Gastrocnemius medialis (tissue), 4 donors: ENCODE measurements at regions not wholly inside any gene's neighbourhood (a gene's known extent, or its start where the extent isn't known, plus 50 kb on each side); places are given as distances from the start of the nearest gene placed in this dataset.

ENCODE experiments used
- ATAC-seq, 2 donors: fragments of 150-250 bp; one replicate each; pipeline ENCODE4 v1.9.1; 2016
- DNase-seq, 2 donors: peaks; one replicate each; pipeline ENCODE4 v3.0.0-alpha.2; 2019
- H3K27ac ChIP-seq, 4 donors: fragments of 200-600 bp; sonication (generic); 1 replicate in 1 of 4; 2 replicates in 3 of 4; pipeline ENCODE4 v1.5.1; 2016 to 2018; ENCODE audit warnings: mild to moderate bottlenecking in 2 of 4, moderate library complexity in 1 of 4
- H3K27me3 ChIP-seq, 3 donors: fragments of 200-600 bp; sonication (generic) in 2 of 3; 1 replicate in 1 of 3; 2 replicates in 2 of 3; pipeline versions ENCODE4 v1.5.1 to v1.6.0; 2016 to 2019; ENCODE audit warnings: mild to moderate bottlenecking in 1 of 3, moderate library complexity in 1 of 3
- H3K36me3 ChIP-seq, 2 donors: fragments of 200-600 bp; sonication (generic) in 1 of 2; one replicate each; pipeline ENCODE4 v1.5.1; 2017 to 2018
- H3K4me1 ChIP-seq, 2 donors: fragments of 200-600 bp; sonication (generic) in 1 of 2; one replicate each; pipeline ENCODE4 v1.5.1; 2016 to 2017; ENCODE audit warnings: mild to moderate bottlenecking in 2 of 2
- H3K4me3 ChIP-seq, 4 donors: fragments of 200-600 bp; sonication (generic) in 3 of 4; 1 replicate in 1 of 4; 2 replicates in 3 of 4; pipeline ENCODE4 v1.5.1; 2016 to 2019; ENCODE audit warnings: mild to moderate bottlenecking in 2 of 4
- H3K9me3 ChIP-seq, 3 donors: fragments of 200-600 bp; sonication (generic) in 2 of 3; 1 replicate in 1 of 3; 2 replicates in 2 of 3; pipeline ENCODE4 v1.5.1; 2016 to 2019
- POLR2A ChIP-seq, 2 donors: fragments of 450-650 bp; IDR thresholded peaks; one replicate each; pipeline ENCODE4 v1.6.1; 2017; ENCODE audit warnings: antibody characterized with exemption in 2 of 2, mild to moderate bottlenecking in 2 of 2, moderate library complexity in 2 of 2
- in situ Hi-C, 4 donors: fragments of 200-750 bp; cut with MboI; loops; one replicate each; pipeline versions ENCODE4 v1.15.0 to v1.8.0; 2017; ENCODE audit warnings: low sequenced_read_pairs in 4 of 4
- intact Hi-C: fragments of 100-400 bp; cut with DNase I; formaldehyde crosslinking; loops from one replicate; pipeline ENCODE4 v1.15.1; 2023; ENCODE audit warnings: low total_unique reads
- TF ChIP-seq, protein P1 (sequence below), 5 experiments: fragments of 450-650 bp in 3 of 5; fragments of 200-600 bp in 2 of 5; sonication (generic) in 2 of 5; IDR thresholded peaks in 4 of 5; conservative IDR thresholded peaks in 1 of 5; 1 replicate in 4 of 5; 2 replicates in 1 of 5; pipeline ENCODE4 v1.5.1; 2016 to 2019; ENCODE audit warnings: antibody characterized with exemption in 5 of 5, mild to moderate bottlenecking in 3 of 5, moderate library complexity in 3 of 5

DNA sequence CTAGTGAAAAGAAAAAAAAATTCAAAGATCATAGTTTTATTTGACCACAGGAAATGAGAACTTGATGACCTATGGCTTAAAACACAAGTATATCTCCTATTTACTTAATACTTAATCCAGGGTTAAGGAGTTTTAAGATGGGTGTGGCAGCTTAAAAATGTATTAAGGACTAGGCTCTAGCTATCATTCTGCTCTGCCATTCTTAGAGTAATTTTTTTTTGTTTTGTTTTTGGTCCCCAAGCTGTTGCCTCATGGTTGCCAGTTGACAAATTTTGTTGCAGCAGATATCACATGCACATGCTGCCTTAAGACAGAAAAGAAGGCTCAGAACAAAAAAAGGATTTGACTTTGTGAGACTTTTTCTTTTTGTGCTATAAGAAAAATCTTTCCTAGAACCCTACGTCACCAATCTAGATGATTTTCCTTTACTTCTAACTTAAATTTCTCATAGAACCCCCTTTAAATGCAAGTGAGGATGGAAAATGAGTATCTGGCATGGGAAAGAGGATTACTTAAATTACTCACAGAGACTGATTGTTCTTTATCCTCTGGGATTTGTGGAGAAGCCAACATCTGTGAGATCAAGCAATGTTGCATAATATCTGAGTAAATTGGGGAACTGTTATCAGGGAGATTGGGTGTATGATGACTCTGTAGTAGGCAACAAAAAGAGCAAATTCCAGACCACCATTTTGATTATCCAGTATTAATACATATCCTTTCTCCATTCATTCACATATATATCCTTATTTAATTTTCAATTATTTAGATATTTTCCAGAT is 364.7 kb upstream of the CD180 start:
- Histone ChIP-seq H3K9me3 (no peaks in the 10 kb centered on the region), H3K36me3 (no peaks in the 10 kb centered on the region), H3K4me1 (no peaks in the 10 kb centered on the region), H3K27ac (no peak overlapping the region), H3K27me3 (no peaks in the 10 kb centered on the region), H3K4me3 (no peak overlapping the region)
- in situ Hi-C loops, result no loop called here
- intact Hi-C loops, result no loop called here
- peak in 1 of 2 donors; percentile 39 for ATAC-seq
- DNase-seq, result no peak
- TF ChIP-seq, protein P1, sequence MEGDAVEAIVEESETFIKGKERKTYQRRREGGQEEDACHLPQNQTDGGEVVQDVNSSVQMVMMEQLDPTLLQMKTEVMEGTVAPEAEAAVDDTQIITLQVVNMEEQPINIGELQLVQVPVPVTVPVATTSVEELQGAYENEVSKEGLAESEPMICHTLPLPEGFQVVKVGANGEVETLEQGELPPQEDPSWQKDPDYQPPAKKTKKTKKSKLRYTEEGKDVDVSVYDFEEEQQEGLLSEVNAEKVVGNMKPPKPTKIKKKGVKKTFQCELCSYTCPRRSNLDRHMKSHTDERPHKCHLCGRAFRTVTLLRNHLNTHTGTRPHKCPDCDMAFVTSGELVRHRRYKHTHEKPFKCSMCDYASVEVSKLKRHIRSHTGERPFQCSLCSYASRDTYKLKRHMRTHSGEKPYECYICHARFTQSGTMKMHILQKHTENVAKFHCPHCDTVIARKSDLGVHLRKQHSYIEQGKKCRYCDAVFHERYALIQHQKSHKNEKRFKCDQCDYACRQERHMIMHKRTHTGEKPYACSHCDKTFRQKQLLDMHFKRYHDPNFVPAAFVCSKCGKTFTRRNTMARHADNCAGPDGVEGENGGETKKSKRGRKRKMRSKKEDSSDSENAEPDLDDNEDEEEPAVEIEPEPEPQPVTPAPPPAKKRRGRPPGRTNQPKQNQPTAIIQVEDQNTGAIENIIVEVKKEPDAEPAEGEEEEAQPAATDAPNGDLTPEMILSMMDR (IDR thresholded peaks at IDR 0.05 in 4 of 5, conservative IDR thresholded peaks at IDR 0.05 in 1 of 5), result no peak
- no peak for TF ChIP-seq POLR2A (IDR thresholded peaks at IDR 0.05)

GRCh38 chr5:67552773-67553172 is 356.2 kb upstream of the CD180 start:
- no peaks in the 10 kb centered on the region for H3K9me3 ChIP-seq
- TF ChIP-seq POLR2A (IDR thresholded peaks at IDR 0.05), result no peak
- TF ChIP-seq, protein P1 (IDR thresholded peaks at IDR 0.05 in 4 of 5, conservative IDR thresholded peaks at IDR 0.05 in 1 of 5), result no peak
- in situ Hi-C loops, result no loop called here
- H3K4me3 ChIP-seq, result no peak overlapping the region
- H3K4me1 ChIP-seq, result peaks cover 8 to 14% of the 10 kb centered on the region in 2 donors
- intact Hi-C loops, result no loop called here
- H3K27ac ChIP-seq, result peak overlapping the region in 1 of 4 donors; percentile 28
- ATAC-seq (peak in 1 of 2 donors; percentile 68), DNase-seq (peak in 1 of 2 donors; percentile 25)
- H3K27me3 ChIP-seq, result no peaks in the 10 kb centered on the region
- H3K36me3 ChIP-seq, result no peaks in the 10 kb centered on the region

DNA sequence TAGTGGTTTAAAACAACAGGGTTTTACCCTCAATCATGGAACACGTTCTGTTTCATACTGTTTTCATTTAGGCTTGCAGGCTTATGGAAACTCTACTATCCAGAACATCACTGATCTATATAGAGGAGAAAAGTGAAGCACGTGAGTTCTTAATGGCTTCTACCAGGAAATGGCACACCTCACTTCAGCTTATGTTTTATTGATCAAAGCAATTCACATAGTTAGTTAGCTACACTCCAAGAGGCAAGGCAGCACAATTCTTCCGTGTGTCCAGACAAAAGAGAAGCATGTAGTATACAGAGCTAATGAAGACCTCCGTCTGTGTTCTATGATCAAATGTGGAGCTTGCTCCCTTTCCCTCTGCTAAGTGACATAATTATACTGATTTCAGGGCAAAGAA is 353.3 kb upstream of the CD180 start:
- no peak overlapping the region for H3K27ac ChIP-seq
- no peak overlapping the region for H3K4me3 ChIP-seq
- TF ChIP-seq, protein P1 (IDR thresholded peaks at IDR 0.05 in 4 of 5, conservative IDR thresholded peaks at IDR 0.05 in 1 of 5), result no peak
- TF ChIP-seq POLR2A (IDR thresholded peaks at IDR 0.05), result no peak
- H3K9me3 ChIP-seq, result no peaks in the 10 kb centered on the region
- intact Hi-C loops, result no loop called here
- peaks cover 8 to 14% of the 10 kb centered on the region in 2 donors for H3K4me1 ChIP-seq
- no peaks in the 10 kb centered on the region for H3K36me3 ChIP-seq
- DNase-seq, result no peak
- ATAC-seq, result no peak
- in situ Hi-C loops, result no loop called here
- H3K27me3 ChIP-seq, result no peaks in the 10 kb centered on the region

- in situ Hi-C loops (no loop called here), intact Hi-C loops (no loop called here)
- Histone ChIP-seq H3K4me3 (no peak overlapping the region), H3K4me1 (peaks cover 8 to 14% of the 10 kb centered on the region in 2 donors), H3K36me3 (no peaks in the 10 kb centered on the region), H3K9me3 (no peaks in the 10 kb centered on the region), H3K27ac (no peak overlapping the region), H3K27me3 (no peaks in the 10 kb centered on the region)
- ATAC-seq, result peak; percentile 24 to 29
- TF ChIP-seq POLR2A (IDR thresholded peaks at IDR 0.05), result no peak
- TF ChIP-seq, protein P1 (IDR thresholded peaks at IDR 0.05 in 4 of 5, conservative IDR thresholded peaks at IDR 0.05 in 1 of 5), result no peak
- DNase-seq, result no peak
These were observed 352.7 kb upstream of the CD180 start for GRCh38 chr5:67549296-67549618.
